ENCODE measurements at regions not wholly inside any gene's neighbourhood (a gene's known extent, or its start where the extent isn't known, plus 50 kb on each side); places are given as distances from the start of the nearest gene placed in this dataset.

- Histone ChIP-seq H3K36me3 (replicated peaks in 1 of 2; ENCODE audit: insufficient read depth in 1 of 2, low read depth in 2 of 2) (no peaks in the 10 kb centered on the region), H3K27me3 (no peaks in the 10 kb centered on the region), H3K4me1 (no peaks in the 10 kb centered on the region), H3K4me3 (no peak overlapping the region), H3K27ac (no peak overlapping the region), H3K9me3 (peaks cover 0 to 12% (median 0%) of the 10 kb centered on the region in 3 donors)
- ATAC-seq, result no peak
- 26 to 42% methylated on average over 1 of the region's 1 CpG for WGBS, 2 donors
- no peak for TF ChIP-seq POLR2A (IDR thresholded peaks at IDR 0.05)
- TF ChIP-seq CTCF (IDR thresholded peaks at IDR 0.05), result no peak
- no peak for DNase-seq
- intact Hi-C loops (cut with DNase I), result no loop called here
Measured at GRCh38 chr12:61894168-61894567, 366.0 kb upstream of the USP15 start.

DNA sequence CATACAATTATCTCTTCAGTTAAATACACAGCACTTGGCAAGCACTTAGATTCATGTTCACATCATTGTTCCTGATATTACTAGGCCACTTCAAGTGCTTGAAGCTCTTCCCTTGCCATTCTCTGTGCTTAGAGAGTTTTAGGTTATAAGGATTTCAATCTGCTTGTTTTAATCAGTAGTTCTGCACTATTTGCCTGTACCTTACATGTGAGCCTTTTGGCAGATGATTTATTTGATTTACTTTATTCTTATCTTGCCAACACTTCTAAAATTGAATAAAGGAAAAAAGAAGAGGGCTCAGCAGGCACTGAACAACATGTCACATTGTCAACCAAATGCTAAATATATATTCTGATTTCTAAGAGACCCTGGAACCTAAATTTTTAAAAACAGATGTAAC is 363.8 kb upstream of the USP15 start:
- no peak overlapping the region for H3K4me3 ChIP-seq
- H3K9me3 ChIP-seq, result peaks cover 0 to 12% (median 0%) of the 10 kb centered on the region in 3 donors
- TF ChIP-seq POLR2A (IDR thresholded peaks at IDR 0.05) (no peak), CTCF (IDR thresholded peaks at IDR 0.05) (no peak)
- H3K36me3 ChIP-seq (replicated peaks in 1 of 2; ENCODE audit: insufficient read depth in 1 of 2, low read depth in 2 of 2), result no peaks in the 10 kb centered on the region
- no peak overlapping the region for H3K27ac ChIP-seq
- no peaks in the 10 kb centered on the region for H3K4me1 ChIP-seq
- ATAC-seq (no peak), DNase-seq (no peak)
- H3K27me3 ChIP-seq, result no peaks in the 10 kb centered on the region
- intact Hi-C loops (cut with DNase I), result no loop called here

GRCh38 chr12:61902403-61902802 is 357.8 kb upstream of the USP15 start:
- H3K4me3 ChIP-seq, result no peak overlapping the region
- WGBS, 2 donors, result 79 to 88% methylated on average over 1 of the region's 1 CpG
- TF ChIP-seq POLR2A (IDR thresholded peaks at IDR 0.05), result no peak
- no peak for TF ChIP-seq CTCF (IDR thresholded peaks at IDR 0.05)

GRCh38 chr12:61911113-61911512 is 349.1 kb upstream of the USP15 start:
- Histone ChIP-seq H3K9me3 (no peaks in the 10 kb centered on the region), H3K4me1 (no peaks in the 10 kb centered on the region), H3K27me3 (no peaks in the 10 kb centered on the region), H3K36me3 (replicated peaks in 1 of 2; ENCODE audit: insufficient read depth in 1 of 2, low read depth in 2 of 2) (no peaks in the 10 kb centered on the region), H3K4me3 (no peak overlapping the region), H3K27ac (no peak overlapping the region)
- intact Hi-C loops (cut with DNase I), result no loop called here
- TF ChIP-seq CTCF (IDR thresholded peaks at IDR 0.05) (no peak), POLR2A (IDR thresholded peaks at IDR 0.05) (no peak)
- 18 to 19% methylated on average over 2 of the region's 2 CpGs for WGBS, 2 donors
- no peak for DNase-seq
- no peak for ATAC-seq

More at GRCh38 chr12:61902403-61902802, 357.8 kb upstream of the USP15 start:
- intact Hi-C loops (cut with DNase I), result no loop called here
- DNase-seq (no peak), ATAC-seq (no peak)
- Histone ChIP-seq H3K9me3 (peaks cover 0 to 12% (median 0%) of the 10 kb centered on the region in 3 donors), H3K36me3 (replicated peaks in 1 of 2; ENCODE audit: insufficient read depth in 1 of 2, low read depth in 2 of 2) (no peaks in the 10 kb centered on the region), H3K27me3 (no peaks in the 10 kb centered on the region), H3K4me1 (no peaks in the 10 kb centered on the region), H3K27ac (no peak overlapping the region)

DNA sequence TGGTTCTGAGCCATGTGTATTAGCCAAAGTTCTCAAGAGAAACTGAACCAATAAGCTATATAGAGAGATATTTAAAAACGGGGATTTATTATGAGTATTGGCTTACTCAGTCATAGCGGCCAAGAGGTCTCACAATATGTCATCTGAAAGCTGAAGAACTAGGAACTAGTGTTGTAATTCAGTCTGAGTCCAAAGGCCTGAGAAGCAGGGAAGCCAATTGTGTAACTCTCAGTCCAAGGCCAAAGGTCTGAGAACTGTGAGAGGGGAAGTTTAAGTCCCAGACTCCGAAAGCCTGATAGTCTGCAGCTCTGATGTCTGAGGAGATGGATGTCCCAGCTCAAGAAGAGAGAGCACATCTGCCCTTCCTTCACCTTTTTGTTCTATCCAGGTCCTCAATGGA is 344.8 kb upstream of the USP15 start:
- Histone ChIP-seq H3K27ac (no peak overlapping the region), H3K27me3 (no peaks in the 10 kb centered on the region), H3K4me3 (no peak overlapping the region), H3K36me3 (replicated peaks in 1 of 2; ENCODE audit: insufficient read depth in 1 of 2, low read depth in 2 of 2) (no peaks in the 10 kb centered on the region), H3K4me1 (no peaks in the 10 kb centered on the region), H3K9me3 (no peaks in the 10 kb centered on the region)
- DNase-seq (peak in 2 of 4 donors; percentile 11 to 20), ATAC-seq (no peak)
- intact Hi-C loops (cut with DNase I), result no loop called here
- 40 to 58% methylated on average over 3 of the region's 3 CpGs for WGBS, 2 donors
- TF ChIP-seq POLR2A (IDR thresholded peaks at IDR 0.05) (no peak), CTCF (IDR thresholded peaks at IDR 0.05) (no peak)
